Suprapubic skin (tissue), 4 donors: ENCODE measurements at regions not wholly inside any gene's neighbourhood (a gene's known extent, or its start where the extent isn't known, plus 50 kb on each side); places are given as distances from the start of the nearest gene placed in this dataset.

Experiments
- DNase-seq, 2 donors: peaks; one replicate each; pipeline ENCODE4 v3.0.0-alpha.2; 2019; ENCODE audit warnings: low spot score in 2 of 2
- H3K27ac ChIP-seq: fragments of 200-600 bp; sonication (generic); one replicate; pipeline ENCODE4 v1.5.1; 2019
- H3K27me3 ChIP-seq: fragments of 200-600 bp; sonication (generic); one replicate; pipeline ENCODE4 v1.5.1; 2019
- H3K36me3 ChIP-seq: fragments of 200-600 bp; sonication (generic); one replicate; pipeline ENCODE4 v1.5.1; 2019
- H3K4me1 ChIP-seq: fragments of 200-600 bp; sonication (generic); one replicate; pipeline ENCODE4 v1.5.1; 2019
- H3K4me3 ChIP-seq: fragments of 200-600 bp; sonication (generic); one replicate; pipeline ENCODE4 v1.5.1; 2019; ENCODE audit warnings: mild to moderate bottlenecking
- H3K9me3 ChIP-seq: fragments of 200-600 bp; sonication (generic); one replicate; pipeline ENCODE4 v1.5.1; 2019
- EP300 ChIP-seq: sonication (generic); formaldehyde crosslinking; IDR thresholded peaks from one replicate; pipeline ENCODE4 v1.6.1; 2017; ENCODE audit warnings: antibody characterized with exemption
- POLR2A ChIP-seq, 2 donors: fragments of 450-650 bp; IDR thresholded peaks; one replicate each; pipeline ENCODE4 v1.6.1; 2017; ENCODE audit warnings: antibody characterized with exemption in 2 of 2, mild to moderate bottlenecking in 2 of 2, moderate library complexity in 2 of 2
- POLR2AphosphoS5 ChIP-seq, 3 donors: sonication (generic); formaldehyde crosslinking; IDR thresholded peaks; one replicate each; pipeline ENCODE4 v1.6.1; 2017; ENCODE audit warnings: antibody characterized with exemption in 3 of 3
- WGBS: methylation state at CpG from one replicate; pipeline ENCODE4 v1.1.5; 2018; 5-methylcytosine and 5-hydroxymethylcytosine counted together
- TF ChIP-seq, protein P1 (sequence below), 2 donors: fragments of 200-600 bp in 1 of 2; fragments of 450-650 bp in 1 of 2; sonication (generic) in 1 of 2; IDR thresholded peaks; one replicate each; pipeline ENCODE4 v1.5.1; 2016 to 2019; ENCODE audit warnings: antibody characterized with exemption in 2 of 2, mild to moderate bottlenecking in 1 of 2, moderate library complexity in 1 of 2

- Histone ChIP-seq H3K9me3 (no peaks in the 10 kb centered on the region), H3K4me3 (no peak overlapping the region), H3K4me1 (no peaks in the 10 kb centered on the region), H3K36me3 (no peaks in the 10 kb centered on the region), H3K27me3 (no peaks in the 10 kb centered on the region), H3K27ac (no peak overlapping the region)
- TF ChIP-seq EP300: no peak
- TF ChIP-seq POLR2A (IDR thresholded peaks at IDR 0.05): no peak
- TF ChIP-seq, protein P1, sequence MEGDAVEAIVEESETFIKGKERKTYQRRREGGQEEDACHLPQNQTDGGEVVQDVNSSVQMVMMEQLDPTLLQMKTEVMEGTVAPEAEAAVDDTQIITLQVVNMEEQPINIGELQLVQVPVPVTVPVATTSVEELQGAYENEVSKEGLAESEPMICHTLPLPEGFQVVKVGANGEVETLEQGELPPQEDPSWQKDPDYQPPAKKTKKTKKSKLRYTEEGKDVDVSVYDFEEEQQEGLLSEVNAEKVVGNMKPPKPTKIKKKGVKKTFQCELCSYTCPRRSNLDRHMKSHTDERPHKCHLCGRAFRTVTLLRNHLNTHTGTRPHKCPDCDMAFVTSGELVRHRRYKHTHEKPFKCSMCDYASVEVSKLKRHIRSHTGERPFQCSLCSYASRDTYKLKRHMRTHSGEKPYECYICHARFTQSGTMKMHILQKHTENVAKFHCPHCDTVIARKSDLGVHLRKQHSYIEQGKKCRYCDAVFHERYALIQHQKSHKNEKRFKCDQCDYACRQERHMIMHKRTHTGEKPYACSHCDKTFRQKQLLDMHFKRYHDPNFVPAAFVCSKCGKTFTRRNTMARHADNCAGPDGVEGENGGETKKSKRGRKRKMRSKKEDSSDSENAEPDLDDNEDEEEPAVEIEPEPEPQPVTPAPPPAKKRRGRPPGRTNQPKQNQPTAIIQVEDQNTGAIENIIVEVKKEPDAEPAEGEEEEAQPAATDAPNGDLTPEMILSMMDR (IDR thresholded peaks at IDR 0.05): no peak
- no peak for TF ChIP-seq POLR2AphosphoS5 (IDR thresholded peaks at IDR 0.05)
- 96% methylated on average over 3 of the region's 3 CpGs for WGBS
- DNase-seq: no peak
Observed at GRCh38 chr13:79859756-79860155, 378.8 kb downstream of the NDFIP2 start.

DNA sequence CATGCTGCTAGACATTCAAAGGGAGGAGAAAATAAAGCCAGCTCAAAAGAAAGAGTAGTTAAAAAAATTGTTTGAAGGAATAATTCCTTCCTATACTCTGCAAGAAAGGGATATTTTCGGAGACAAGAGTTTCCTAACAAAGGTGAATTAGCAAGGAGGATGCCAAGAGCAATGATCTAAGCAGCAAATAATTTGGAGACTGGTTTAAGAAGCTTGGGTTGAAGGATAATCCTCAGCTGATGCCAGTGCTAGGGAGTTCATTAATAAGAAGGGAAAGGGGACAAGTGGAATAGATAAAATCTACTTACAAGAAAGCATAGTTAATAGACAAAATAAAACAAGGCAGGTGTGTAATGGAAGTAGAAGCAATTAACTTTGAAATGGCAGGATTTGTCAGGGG lies 372.3 kb downstream of the NDFIP2 start:
- no peaks in the 10 kb centered on the region for H3K4me1 ChIP-seq
- H3K27ac ChIP-seq: no peak overlapping the region
- H3K9me3 ChIP-seq: no peaks in the 10 kb centered on the region
- 20% methylated on average over 1 of the region's 1 CpG for WGBS
- no peak for DNase-seq
- H3K4me3 ChIP-seq: no peak overlapping the region
- H3K36me3 ChIP-seq: no peaks in the 10 kb centered on the region
- no peaks in the 10 kb centered on the region for H3K27me3 ChIP-seq
- TF ChIP-seq, protein P1 (IDR thresholded peaks at IDR 0.05): no peak
- TF ChIP-seq EP300 (no peak), POLR2AphosphoS5 (IDR thresholded peaks at IDR 0.05) (no peak), POLR2A (IDR thresholded peaks at IDR 0.05) (no peak)

- Histone ChIP-seq H3K27ac (no peak overlapping the region), H3K4me1 (no peaks in the 10 kb centered on the region)
- TF ChIP-seq POLR2AphosphoS5 (IDR thresholded peaks at IDR 0.05) (no peak), EP300 (no peak), POLR2A (IDR thresholded peaks at IDR 0.05) (no peak)
- TF ChIP-seq, protein P1 (IDR thresholded peaks at IDR 0.05): no peak
Observed at GRCh38 chr13:79851318-79851717, 370.4 kb downstream of the NDFIP2 start.

GRCh38 chr13:79847882-79848592 lies 367.1 kb downstream of the NDFIP2 start:
- no peak overlapping the region for H3K4me3 ChIP-seq
- 50% methylated on average over 5 of the region's 5 CpGs for whole genome bisulfite sequencing
- no peak for DNase-seq
- no peaks in the 10 kb centered on the region for H3K4me1 ChIP-seq
- no peaks in the 10 kb centered on the region for H3K9me3 ChIP-seq
- TF ChIP-seq POLR2A (IDR thresholded peaks at IDR 0.05) (no peak), POLR2AphosphoS5 (IDR thresholded peaks at IDR 0.05) (no peak), EP300 (no peak)
- TF ChIP-seq, protein P1 (IDR thresholded peaks at IDR 0.05): no peak
- no peak overlapping the region for H3K27ac ChIP-seq
- no peaks in the 10 kb centered on the region for H3K36me3 ChIP-seq
- no peaks in the 10 kb centered on the region for H3K27me3 ChIP-seq

More at GRCh38 chr13:79851318-79851717, 370.4 kb downstream of the NDFIP2 start:
- no peak overlapping the region for H3K4me3 ChIP-seq
- H3K36me3 ChIP-seq: no peaks in the 10 kb centered on the region
- no peaks in the 10 kb centered on the region for H3K27me3 ChIP-seq
- no peak for DNase-seq
- H3K9me3 ChIP-seq: no peaks in the 10 kb centered on the region

DNA sequence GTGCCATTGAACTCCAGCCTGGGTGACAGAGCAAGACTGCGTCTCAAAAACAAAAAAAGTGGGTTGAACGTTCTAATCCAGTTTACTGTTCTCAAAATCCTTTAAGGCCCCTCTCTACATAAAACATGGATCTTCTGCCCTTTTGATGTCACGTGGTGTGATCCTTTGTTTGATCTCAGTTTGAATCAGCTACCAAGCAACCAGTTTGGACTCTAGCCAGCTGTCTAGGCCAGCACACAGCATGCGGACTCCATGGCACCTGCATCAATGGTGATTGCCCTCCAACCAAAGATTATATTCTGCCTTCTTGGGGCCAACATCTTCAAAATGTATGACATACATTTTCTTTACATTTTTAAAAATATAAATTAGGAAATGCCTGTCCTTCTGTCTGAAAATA lies 365.4 kb downstream of the NDFIP2 start:
- DNase-seq: no peak
- TF ChIP-seq, protein P1 (IDR thresholded peaks at IDR 0.05): no peak
- TF ChIP-seq POLR2A (IDR thresholded peaks at IDR 0.05) (no peak), EP300 (no peak), POLR2AphosphoS5 (IDR thresholded peaks at IDR 0.05) (no peak)
- Histone ChIP-seq H3K9me3 (no peaks in the 10 kb centered on the region), H3K27me3 (no peaks in the 10 kb centered on the region), H3K4me1 (no peaks in the 10 kb centered on the region), H3K36me3 (no peaks in the 10 kb centered on the region), H3K27ac (no peak overlapping the region), H3K4me3 (no peak overlapping the region)
- 77% methylated on average over 4 of the region's 4 CpGs for WGBS
